Smooth muscle cell (in vitro differentiated cells): ENCODE measurements at regions not wholly inside any gene's neighbourhood (a gene's known extent, or its start where the extent isn't known, plus 50 kb on each side); places are given as distances from the start of the nearest gene placed in this dataset.
A peak's percentile ranks its signal among the peaks of the same experiment; 100 is the strongest.

Experiments
- DNase-seq: peaks from one replicate; lab custom pipeline; 2025; ENCODE audit not compliant: unreplicated experiment; lab: John Stamatoyannopoulos, UW
- H2AFZ ChIP-seq: fragments of 200-600 bp; sonication (generic); 2 replicates; pipeline ENCODE4 v1.6.0; 2016; ENCODE audit warnings: antibody characterized with exemption, low read depth, mild to moderate bottlenecking
- H3F3A ChIP-seq: fragments of 200-600 bp; sonication (generic); 2 replicates; pipeline ENCODE4 v1.6.0; 2017; ENCODE audit warnings: antibody characterized with exemption, low read depth
- H3K27ac ChIP-seq: fragments of 200-600 bp; sonication (generic); 2 replicates; pipeline ENCODE4 v1.5.1; 2016; ENCODE audit warnings: low read depth, mild to moderate bottlenecking
- H3K27me3 ChIP-seq: fragments of 200-600 bp; sonication (generic); 2 replicates; pipeline ENCODE4 v1.6.1; 2016; ENCODE audit warnings: low read depth, mild to moderate bottlenecking
- H3K36me3 ChIP-seq: fragments of 200-600 bp; sonication (generic); 2 replicates; pipeline ENCODE4 v1.5.1; 2016; ENCODE audit warnings: low read depth
- H3K4me1 ChIP-seq: fragments of 200-600 bp; sonication (generic); 2 replicates; pipeline ENCODE4 v1.5.1; 2016; ENCODE audit warnings: low read depth
- H3K4me2 ChIP-seq: fragments of 200-600 bp; sonication (generic); 2 replicates; pipeline ENCODE4 v1.6.0; 2016; ENCODE audit warnings: mild to moderate bottlenecking
- H3K4me3 ChIP-seq: fragments of 200-600 bp; sonication (generic); 2 replicates; pipeline ENCODE4 v1.5.1; 2016; ENCODE audit warnings: mild to moderate bottlenecking
- H3K79me2 ChIP-seq: fragments of 200-600 bp; sonication (generic); 2 replicates; pipeline ENCODE4 v1.6.0; 2016; ENCODE audit warnings: low read depth, mild to moderate bottlenecking
- H3K9ac ChIP-seq: fragments of 200-600 bp; sonication (generic); 2 replicates; pipeline ENCODE4 v1.6.0; 2016; ENCODE audit warnings: low read depth
- H3K9me3 ChIP-seq: fragments of 200-600 bp; sonication (generic); replicated peaks from 2 replicates; pipeline ENCODE4 v1.5.1; 2016; ENCODE audit warnings: low read depth
- H4K20me1 ChIP-seq: fragments of 200-600 bp; sonication (generic); 2 replicates; pipeline ENCODE4 v1.6.0; 2016; ENCODE audit warnings: low read depth
- CTCF ChIP-seq: fragments of 200-600 bp; sonication (generic); IDR thresholded peaks from 2 replicates; pipeline ENCODE4 v1.5.1; 2017; ENCODE audit warnings: borderline replicate concordance, mild to moderate bottlenecking, antibody characterized with exemption; ENCODE audit not compliant: insufficient read depth, poor library complexity, severe bottlenecking
- WGBS: methylation state at CpG from one replicate; pipeline ENCODE4 v1.1.7; 2016; ENCODE audit warnings: low lambda C conversion rate; 5-methylcytosine and 5-hydroxymethylcytosine counted together

- no peaks in the 10 kb centered on the region for H3K27me3 ChIP-seq
Measured at GRCh38 chr2:65551528-65551927, 119.1 kb upstream of the SPRED2 start.

GRCh38 chr2:65550246-65550645 lies 117.8 kb upstream of the SPRED2 start:
- no peak for TF ChIP-seq CTCF
- Histone ChIP-seq H3K27me3 (no peaks in the 10 kb centered on the region), H3K79me2 (no peaks in the 10 kb centered on the region), H3K27ac (no peak overlapping the region), H4K20me1 (no peaks in the 10 kb centered on the region), H3K4me2 (no peak overlapping the region), H2AFZ (no peak overlapping the region), H3K9ac (no peak overlapping the region), H3K4me3 (no peak overlapping the region), H3K9me3 (no peaks in the 10 kb centered on the region), H3K4me1 (peaks cover 4% of the 10 kb centered on the region), H3K36me3 (no peaks in the 10 kb centered on the region), H3F3A (no peaks in the 10 kb centered on the region)
- 85% methylated on average over 7 of the region's 7 CpGs for WGBS
- DNase-seq: no peak

More at GRCh38 chr2:65551528-65551927, 119.1 kb upstream of the SPRED2 start:
- Histone ChIP-seq H3F3A (no peaks in the 10 kb centered on the region), H3K9me3 (no peaks in the 10 kb centered on the region), H3K36me3 (no peaks in the 10 kb centered on the region), H3K4me2 (no peak overlapping the region), H3K79me2 (no peaks in the 10 kb centered on the region), H3K27ac (no peak overlapping the region), H3K9ac (no peak overlapping the region), H3K4me1 (peaks cover 4% of the 10 kb centered on the region), H3K4me3 (no peak overlapping the region), H2AFZ (no peak overlapping the region), H4K20me1 (no peaks in the 10 kb centered on the region)
- no peak for DNase-seq
- WGBS: 87% methylated on average over 7 of the region's 7 CpGs
- TF ChIP-seq CTCF: no peak

GRCh38 chr2:65549631-65550030 lies 117.2 kb upstream of the SPRED2 start:
- Histone ChIP-seq H3K4me1 (peaks cover 4% of the 10 kb centered on the region), H3K4me2 (no peak overlapping the region), H2AFZ (no peak overlapping the region), H3F3A (no peaks in the 10 kb centered on the region), H3K4me3 (no peak overlapping the region), H3K79me2 (no peaks in the 10 kb centered on the region), H3K27me3 (no peaks in the 10 kb centered on the region), H3K9me3 (no peaks in the 10 kb centered on the region), H3K27ac (no peak overlapping the region), H4K20me1 (no peaks in the 10 kb centered on the region), H3K9ac (no peak overlapping the region), H3K36me3 (no peaks in the 10 kb centered on the region)
- TF ChIP-seq CTCF: no peak
- WGBS: 92% methylated on average over 4 of the region's 4 CpGs
- DNase-seq: no peak

- H3K27me3 ChIP-seq: no peaks in the 10 kb centered on the region
- no peaks in the 10 kb centered on the region for H3K9me3 ChIP-seq
- H3K4me2 ChIP-seq: no peak overlapping the region
- 76% methylated on average over 3 of the region's 3 CpGs for WGBS
- H3K4me3 ChIP-seq: no peak overlapping the region
- H3F3A ChIP-seq: no peaks in the 10 kb centered on the region
- H3K9ac ChIP-seq: no peak overlapping the region
- DNase-seq: no peak
- H3K79me2 ChIP-seq: no peaks in the 10 kb centered on the region
- H3K27ac ChIP-seq: peak overlapping the region; percentile 36
- no peak for TF ChIP-seq CTCF
- H4K20me1 ChIP-seq: no peaks in the 10 kb centered on the region
- H2AFZ ChIP-seq: no peak overlapping the region
- peaks cover 4% of the 10 kb centered on the region for H3K4me1 ChIP-seq
- no peaks in the 10 kb centered on the region for H3K36me3 ChIP-seq
Measured at GRCh38 chr2:65549257-65549627, 116.8 kb upstream of the SPRED2 start.
